Trophoblast cell (in vitro differentiated cells and primary cell): ENCODE measurements at regions not wholly inside any gene's neighbourhood (a gene's known extent, or its start where the extent isn't known, plus 50 kb on each side); places are given as distances from the start of the nearest gene placed in this dataset.
A peak's percentile ranks its signal among the peaks of the same experiment; 100 is the strongest.

ENCODE experiments used
- DNase-seq, 2 donors: peaks; one replicate each; pipeline ENCODE4 v3.0.0-alpha.2; 2016
- H2AFZ ChIP-seq: 2 replicates; pipeline ENCODE4 v1.6.1; 2013; ENCODE audit warnings: low read length, moderate library complexity, mild to moderate bottlenecking; ENCODE audit not compliant: insufficient read depth, poor library complexity
- H2AK5ac ChIP-seq: 2 replicates; pipeline ENCODE4 v1.6.1; 2013; ENCODE audit warnings: mild to moderate bottlenecking, low read length
- H2BK120ac ChIP-seq: 2 replicates; pipeline ENCODE4 v1.6.1; 2013; ENCODE audit warnings: low read length, mild to moderate bottlenecking, moderate library complexity; ENCODE audit not compliant: insufficient read depth, poor library complexity
- H2BK12ac ChIP-seq: 2 replicates; pipeline ENCODE4 v1.6.1; 2013; ENCODE audit warnings: mild to moderate bottlenecking, low read length, moderate library complexity
- H2BK5ac ChIP-seq: 2 replicates; pipeline ENCODE4 v1.6.1; 2013; ENCODE audit warnings: low read length, low read depth, moderate library complexity, mild to moderate bottlenecking; ENCODE audit not compliant: poor library complexity
- H3K14ac ChIP-seq: 2 replicates; pipeline ENCODE4 v1.6.1; 2013; ENCODE audit warnings: mild to moderate bottlenecking, low read length
- H3K18ac ChIP-seq: 2 replicates; pipeline ENCODE4 v1.6.1; 2013; ENCODE audit warnings: mild to moderate bottlenecking, low read length
- H3K23ac ChIP-seq: 2 replicates; pipeline ENCODE4 v1.6.1; 2013; ENCODE audit warnings: low read length
- H3K27ac ChIP-seq: 2 replicates; pipeline ENCODE4 v1.5.1; 2013; ENCODE audit warnings: low read depth, mild to moderate bottlenecking, inconsistent platforms, low read length, moderate library complexity
- H3K27me3 ChIP-seq: 2 replicates; pipeline ENCODE4 v1.6.1; 2013; ENCODE audit warnings: inconsistent platforms, mild to moderate bottlenecking, low read length, moderate library complexity; ENCODE audit not compliant: insufficient read depth
- H3K36me3 ChIP-seq, 2 experiments: 1 replicate in 1 of 2; 2 replicates in 1 of 2; pipeline ENCODE4 v1.6.1; 2013; ENCODE audit warnings: low read length in 2 of 2, mild to moderate bottlenecking in 2 of 2, moderate library complexity in 1 of 2; ENCODE audit not compliant: insufficient read depth in 2 of 2, control insufficient read depth in 1 of 2
- H3K4ac ChIP-seq: 2 replicates; pipeline ENCODE4 v1.6.1; 2013; ENCODE audit warnings: low read depth, mild to moderate bottlenecking, low read length, moderate library complexity
- H3K4me1 ChIP-seq, 2 experiments: 1 replicate in 1 of 2; 2 replicates in 1 of 2; pipeline ENCODE4 v1.6.1; 2013; ENCODE audit warnings: low read length in 2 of 2, mild to moderate bottlenecking in 2 of 2, moderate library complexity in 1 of 2; ENCODE audit not compliant: insufficient read depth in 2 of 2, control insufficient read depth in 1 of 2
- H3K4me2 ChIP-seq: 2 replicates; pipeline ENCODE4 v1.6.1; 2013; ENCODE audit warnings: inconsistent platforms, mild to moderate bottlenecking, low read length, moderate library complexity
- H3K4me3 ChIP-seq: 2 replicates; pipeline ENCODE4 v1.5.1; 2013; ENCODE audit warnings: mild to moderate bottlenecking, low read depth, low read length, inconsistent platforms
- H3K79me1 ChIP-seq: one replicate; pipeline ENCODE4 v1.6.1; 2013; ENCODE audit warnings: low read length
- H3K79me2 ChIP-seq: 2 replicates; pipeline ENCODE4 v1.6.1; 2013; ENCODE audit warnings: low read length, mild to moderate bottlenecking; ENCODE audit not compliant: control insufficient read depth, insufficient read depth, poor library complexity
- H3K9ac ChIP-seq: 2 replicates; pipeline ENCODE4 v1.6.1; 2013; ENCODE audit warnings: mild to moderate bottlenecking, low read length
- H3K9me3 ChIP-seq: 2 replicates; pipeline ENCODE4 v1.6.1; 2013; ENCODE audit warnings: low read depth, mild to moderate bottlenecking, control low read depth, inconsistent platforms, low read length; ENCODE audit not compliant: insufficient read depth
- H4K12ac ChIP-seq: 2 replicates; pipeline ENCODE4 v1.6.1; 2013; ENCODE audit warnings: low read depth, mild to moderate bottlenecking, low read length, moderate library complexity
- H4K8ac ChIP-seq: 2 replicates; pipeline ENCODE4 v1.6.1; 2013; ENCODE audit warnings: low read depth, mild to moderate bottlenecking, low read length, moderate library complexity
- H4K91ac ChIP-seq: one replicate; pipeline ENCODE4 v1.6.1; 2013; ENCODE audit warnings: low read depth, mild to moderate bottlenecking, low read length, moderate library complexity
- WGBS: extraction: QIAGEN DNeasy Blood & Tissue Kit; methylation state at CpG from one replicate; pipeline ENCODE4 v1.1.7; 2013; ENCODE audit warnings: missing lambda C conversion rate; ENCODE audit not compliant: insufficient read length, insufficient coverage; ENCODE audit errors: extremely low coverage; 5-methylcytosine and 5-hydroxymethylcytosine counted together

GRCh38 chr3:150333477-150333876, 74.6 kb upstream of the TSC22D2 start:
- H4K8ac ChIP-seq, result no peak overlapping the region
- WGBS, result no CpG with 5 or more reads among the region's 1 CpG

GRCh38 chr3:150331978-150332568, 76.0 kb upstream of the TSC22D2 start:
- peaks cover 3% of the 10 kb centered on the region for H3K79me2 ChIP-seq
- H2BK120ac ChIP-seq, result no peak overlapping the region
- H3K9me3 ChIP-seq, result no peaks in the 10 kb centered on the region
- DNase-seq, result no peak
- H3K9ac ChIP-seq, result no peak overlapping the region
- no peak overlapping the region for H3K4me2 ChIP-seq
- no peak overlapping the region for H2AFZ ChIP-seq
- H3K36me3 ChIP-seq, result no peaks in the 10 kb centered on the region
- H3K79me1 ChIP-seq, result peaks cover 20% of the 10 kb centered on the region
- H4K12ac ChIP-seq, result no peak overlapping the region
- H3K27ac ChIP-seq, result no peak overlapping the region
- H3K14ac ChIP-seq, result no peak overlapping the region
- no peak overlapping the region for H4K91ac ChIP-seq
- no peak overlapping the region for H2AK5ac ChIP-seq
- no peak overlapping the region for H3K18ac ChIP-seq
- H3K4ac ChIP-seq, result no peak overlapping the region
- no peak overlapping the region for H4K8ac ChIP-seq
- no peak overlapping the region for H3K23ac ChIP-seq
- no peak overlapping the region for H2BK5ac ChIP-seq
- H3K4me1 ChIP-seq, result peaks cover 18 to 20% of the 10 kb centered on the region in 2 experiments
- H3K4me3 ChIP-seq, result no peak overlapping the region
- no CpG with 5 or more reads among the region's 1 CpG for WGBS
- no peak overlapping the region for H2BK12ac ChIP-seq
- H3K27me3 ChIP-seq, result no peaks in the 10 kb centered on the region

More at GRCh38 chr3:150333477-150333876, 74.6 kb upstream of the TSC22D2 start:
- no peak overlapping the region for H3K4me3 ChIP-seq
- H2BK12ac ChIP-seq, result no peak overlapping the region
- H3K18ac ChIP-seq, result no peak overlapping the region
- H3K9me3 ChIP-seq, result no peaks in the 10 kb centered on the region
- H3K4me2 ChIP-seq, result no peak overlapping the region
- H3K79me1 ChIP-seq, result peaks cover 13% of the 10 kb centered on the region
- no peak overlapping the region for H3K23ac ChIP-seq
- H2AK5ac ChIP-seq, result no peak overlapping the region
- no peak overlapping the region for H3K14ac ChIP-seq
- H3K79me2 ChIP-seq, result peaks cover 3% of the 10 kb centered on the region
- H2BK5ac ChIP-seq, result no peak overlapping the region
- no peak overlapping the region for H4K91ac ChIP-seq
- peaks cover 11 to 14% of the 10 kb centered on the region in 2 experiments for H3K4me1 ChIP-seq
- DNase-seq, result no peak
- H3K9ac ChIP-seq, result no peak overlapping the region
- H2BK120ac ChIP-seq, result no peak overlapping the region
- H2AFZ ChIP-seq, result no peak overlapping the region
- H3K27me3 ChIP-seq, result no peaks in the 10 kb centered on the region
- no peak overlapping the region for H3K27ac ChIP-seq
- no peak overlapping the region for H3K4ac ChIP-seq
- no peaks in the 10 kb centered on the region for H3K36me3 ChIP-seq
- no peak overlapping the region for H4K12ac ChIP-seq

GRCh38 chr3:150330872-150331271, 77.2 kb upstream of the TSC22D2 start:
- WGBS, result no CpG with 5 or more reads among the region's 2 CpGs
- H4K12ac ChIP-seq, result no peak overlapping the region

GRCh38 chr3:150330174-150330573, 77.9 kb upstream of the TSC22D2 start:
- Histone ChIP-seq H3K4ac (no peak overlapping the region), H3K23ac (no peak overlapping the region), H4K8ac (no peak overlapping the region), H4K91ac (peak overlapping the region; percentile 67), H2BK120ac (no peak overlapping the region), H3K14ac (peak overlapping the region; percentile 85), H3K27me3 (no peaks in the 10 kb centered on the region), H3K18ac (no peak overlapping the region), H3K36me3 (no peaks in the 10 kb centered on the region), H3K4me1 (peaks cover 22 to 24% of the 10 kb centered on the region in 2 experiments), H3K79me1 (peaks cover 24% of the 10 kb centered on the region), H3K4me3 (no peak overlapping the region), H3K27ac (no peak overlapping the region), H3K9me3 (no peaks in the 10 kb centered on the region), H2BK5ac (no peak overlapping the region), H2BK12ac (peak overlapping the region; percentile 27), H3K79me2 (peaks cover 3% of the 10 kb centered on the region), H3K9ac (no peak overlapping the region), H2AK5ac (peak overlapping the region; percentile 85), H3K4me2 (no peak overlapping the region), H4K12ac (no peak overlapping the region), H2AFZ (no peak overlapping the region)
- WGBS, result 100% methylated on average over 1 of the region's 2 CpGs
- no peak for DNase-seq

More at GRCh38 chr3:150330872-150331271, 77.2 kb upstream of the TSC22D2 start:
- Histone ChIP-seq H3K4me3 (no peak overlapping the region), H3K4me1 (peaks cover 18% of the 10 kb centered on the region in 2 experiments), H3K23ac (no peak overlapping the region), H3K4ac (no peak overlapping the region), H3K79me2 (peaks cover 3% of the 10 kb centered on the region), H2AK5ac (peak overlapping the region; percentile 85), H3K9ac (no peak overlapping the region), H2BK120ac (peak overlapping the region; percentile 89), H2BK5ac (peak overlapping the region; percentile 49), H3K27ac (no peak overlapping the region), H2AFZ (no peak overlapping the region), H3K9me3 (no peaks in the 10 kb centered on the region), H3K27me3 (no peaks in the 10 kb centered on the region), H3K79me1 (peaks cover 20% of the 10 kb centered on the region), H3K36me3 (no peaks in the 10 kb centered on the region), H3K4me2 (no peak overlapping the region), H4K91ac (peak overlapping the region; percentile 67), H3K18ac (no peak overlapping the region), H4K8ac (no peak overlapping the region), H3K14ac (peak overlapping the region; percentile 85), H2BK12ac (peak overlapping the region; percentile 54)
- DNase-seq, result no peak
